ENCODE measurements at regions not wholly inside any gene's neighbourhood (a gene's known extent, or its start where the extent isn't known, plus 50 kb on each side); places are given as distances from the start of the nearest gene placed in this dataset.

DNA sequence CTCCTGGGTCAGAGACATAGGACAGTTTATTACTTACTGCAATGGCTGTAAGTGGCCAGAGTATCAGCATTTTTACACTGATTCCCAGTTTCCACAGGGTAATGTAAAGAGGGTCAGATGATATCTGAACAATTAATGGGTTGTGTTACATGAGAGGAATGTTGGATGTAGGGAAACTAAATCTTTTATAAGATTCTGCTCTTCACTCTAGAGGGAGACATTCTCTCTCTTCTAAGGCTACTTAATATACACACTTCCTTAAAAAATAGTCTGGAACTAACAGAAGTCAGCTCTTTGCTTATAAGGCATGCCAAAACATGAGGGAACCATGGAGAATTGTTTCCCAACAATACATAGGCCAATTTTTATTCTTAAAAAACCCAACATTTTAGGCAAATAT, 389.8 kb downstream of the ETNK1 start:
- TF ChIP-seq, protein P1, sequence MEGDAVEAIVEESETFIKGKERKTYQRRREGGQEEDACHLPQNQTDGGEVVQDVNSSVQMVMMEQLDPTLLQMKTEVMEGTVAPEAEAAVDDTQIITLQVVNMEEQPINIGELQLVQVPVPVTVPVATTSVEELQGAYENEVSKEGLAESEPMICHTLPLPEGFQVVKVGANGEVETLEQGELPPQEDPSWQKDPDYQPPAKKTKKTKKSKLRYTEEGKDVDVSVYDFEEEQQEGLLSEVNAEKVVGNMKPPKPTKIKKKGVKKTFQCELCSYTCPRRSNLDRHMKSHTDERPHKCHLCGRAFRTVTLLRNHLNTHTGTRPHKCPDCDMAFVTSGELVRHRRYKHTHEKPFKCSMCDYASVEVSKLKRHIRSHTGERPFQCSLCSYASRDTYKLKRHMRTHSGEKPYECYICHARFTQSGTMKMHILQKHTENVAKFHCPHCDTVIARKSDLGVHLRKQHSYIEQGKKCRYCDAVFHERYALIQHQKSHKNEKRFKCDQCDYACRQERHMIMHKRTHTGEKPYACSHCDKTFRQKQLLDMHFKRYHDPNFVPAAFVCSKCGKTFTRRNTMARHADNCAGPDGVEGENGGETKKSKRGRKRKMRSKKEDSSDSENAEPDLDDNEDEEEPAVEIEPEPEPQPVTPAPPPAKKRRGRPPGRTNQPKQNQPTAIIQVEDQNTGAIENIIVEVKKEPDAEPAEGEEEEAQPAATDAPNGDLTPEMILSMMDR (IDR thresholded peaks at IDR 0.05) = peak; percentile 24
- no peak for TF ChIP-seq ZFX (IDR thresholded peaks at IDR 0.05; ENCODE audit: borderline replicate concordance)

Measured in 22Rv1 (cell line).